ENCODE measurements at regions not wholly inside any gene's neighbourhood (a gene's known extent, or its start where the extent isn't known, plus 50 kb on each side); places are given as distances from the start of the nearest gene placed in this dataset.

GRCh38 chr4:151968643-151969042, 207.8 kb upstream of the GATB start:
- TF ChIP-seq, protein P1, sequence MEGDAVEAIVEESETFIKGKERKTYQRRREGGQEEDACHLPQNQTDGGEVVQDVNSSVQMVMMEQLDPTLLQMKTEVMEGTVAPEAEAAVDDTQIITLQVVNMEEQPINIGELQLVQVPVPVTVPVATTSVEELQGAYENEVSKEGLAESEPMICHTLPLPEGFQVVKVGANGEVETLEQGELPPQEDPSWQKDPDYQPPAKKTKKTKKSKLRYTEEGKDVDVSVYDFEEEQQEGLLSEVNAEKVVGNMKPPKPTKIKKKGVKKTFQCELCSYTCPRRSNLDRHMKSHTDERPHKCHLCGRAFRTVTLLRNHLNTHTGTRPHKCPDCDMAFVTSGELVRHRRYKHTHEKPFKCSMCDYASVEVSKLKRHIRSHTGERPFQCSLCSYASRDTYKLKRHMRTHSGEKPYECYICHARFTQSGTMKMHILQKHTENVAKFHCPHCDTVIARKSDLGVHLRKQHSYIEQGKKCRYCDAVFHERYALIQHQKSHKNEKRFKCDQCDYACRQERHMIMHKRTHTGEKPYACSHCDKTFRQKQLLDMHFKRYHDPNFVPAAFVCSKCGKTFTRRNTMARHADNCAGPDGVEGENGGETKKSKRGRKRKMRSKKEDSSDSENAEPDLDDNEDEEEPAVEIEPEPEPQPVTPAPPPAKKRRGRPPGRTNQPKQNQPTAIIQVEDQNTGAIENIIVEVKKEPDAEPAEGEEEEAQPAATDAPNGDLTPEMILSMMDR (conservative IDR thresholded peaks at IDR 0.05 in 1 of 2, IDR thresholded peaks at IDR 0.05 in 1 of 2; ENCODE audit: extremely low read depth in 1 of 2, insufficient read depth in 1 of 2, low read depth in 1 of 2, low read length in 2 of 2): no peak
- TF ChIP-seq EZH2 (IDR thresholded peaks at IDR 0.05; ENCODE audit: borderline replicate concordance, low read length): no peak
